Kidney (tissue), 13 donors: ENCODE measurements at regions not wholly inside any gene's neighbourhood (a gene's known extent, or its start where the extent isn't known, plus 50 kb on each side); places are given as distances from the start of the nearest gene placed in this dataset.

Source experiments
- DNase-seq, 5 donors: peaks; one replicate each; pipeline ENCODE4 v3.0.0-alpha.2; 2013 to 2020
- FAIRE-seq: peaks from 2 replicates; lab custom pipeline; 2012; peaks lifted over from hg19 to GRCh38; lab: Jason Lieb, UNC
- H3K27ac ChIP-seq, 2 donors: one replicate each; pipeline ENCODE4 v1.7.0; 2013; ENCODE audit warnings: low read depth in 2 of 2, low read length in 2 of 2, inconsistent platforms in 1 of 2
- H3K27me3 ChIP-seq: one replicate; pipeline ENCODE4 v1.7.1; 2013; ENCODE audit warnings: low read length, inconsistent platforms; ENCODE audit not compliant: control insufficient read depth, insufficient read depth
- H3K36me3 ChIP-seq, 3 donors: one replicate each; pipeline versions ENCODE4 v1.7.0 to v1.7.1; 2013; ENCODE audit warnings: low read length in 3 of 3, control low read depth in 1 of 3, inconsistent platforms in 1 of 3; ENCODE audit not compliant: insufficient read depth in 3 of 3, control insufficient read depth in 2 of 3
- H3K4me1 ChIP-seq, 3 donors: one replicate each; pipeline versions ENCODE4 v1.7.0 to v1.7.1; 2013; ENCODE audit warnings: low read length in 3 of 3, inconsistent platforms in 1 of 3, low read depth in 1 of 3; ENCODE audit not compliant: control insufficient read depth in 2 of 3, insufficient read depth in 2 of 3
- H3K4me3 ChIP-seq, 3 donors: one replicate each; pipeline versions ENCODE4 v1.7.0 to v1.8.1; 2013; ENCODE audit warnings: low read length in 3 of 3, control low read depth in 1 of 3, inconsistent platforms in 1 of 3
- H3K9ac ChIP-seq, 3 donors: one replicate each; pipeline versions ENCODE4 v1.7.0 to v1.7.1; 2013; ENCODE audit warnings: low read length in 3 of 3, control low read depth in 1 of 3, inconsistent platforms in 1 of 3
- H3K9me3 ChIP-seq, 3 donors: one replicate each; pipeline versions ENCODE4 v1.7.0 to v1.7.1; 2013; ENCODE audit warnings: low read length in 3 of 3, control low read depth in 1 of 3, inconsistent platforms in 1 of 3; ENCODE audit not compliant: control insufficient read depth in 2 of 3, insufficient read depth in 1 of 3
- intact Hi-C: fragments of 100-400 bp; cut with DNase I; formaldehyde crosslinking; loops from one replicate; pipeline ENCODE4 v1.11.1; 2022
- TF ChIP-seq, protein P1 (sequence below): IDR thresholded peaks from 3 replicates; pipeline ENCODE4 v1.5.1; 2012; ENCODE audit warnings: mild to moderate bottlenecking, moderate library complexity, borderline replicate concordance; ENCODE audit not compliant: insufficient read depth; ENCODE audit errors: extremely low read depth
- donor health status: control.
- donor health status: control.
- donor health status: control.
- donor health status: control.
- donor health status: control.
- donor health status: DM: yes; HTN: yes; CAD: no.
- donor health status: Normal renal cell carcinoma (clear cell type).

DNA sequence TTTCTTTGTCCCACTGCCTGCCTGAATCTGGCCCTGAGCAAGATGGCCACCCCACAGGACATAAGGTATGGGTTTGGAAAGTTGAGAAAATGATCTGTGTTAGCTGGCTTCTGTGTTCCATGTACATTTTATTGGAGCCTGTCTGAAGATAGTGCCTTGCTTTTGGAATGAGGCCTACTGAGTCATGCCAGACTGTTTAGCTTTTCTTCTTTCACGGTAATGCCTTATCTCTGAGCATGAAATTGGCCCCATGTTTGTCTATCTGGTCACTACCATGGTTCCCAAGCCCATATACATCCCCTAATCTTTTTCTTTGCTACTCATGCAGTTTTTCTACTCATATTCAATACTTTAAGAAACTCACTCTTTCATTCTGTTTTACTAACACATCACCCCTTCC, 85.1 kb upstream of the LMO4 start:
- H3K36me3 ChIP-seq, result no peaks in the 10 kb centered on the region
- TF ChIP-seq, protein P1, sequence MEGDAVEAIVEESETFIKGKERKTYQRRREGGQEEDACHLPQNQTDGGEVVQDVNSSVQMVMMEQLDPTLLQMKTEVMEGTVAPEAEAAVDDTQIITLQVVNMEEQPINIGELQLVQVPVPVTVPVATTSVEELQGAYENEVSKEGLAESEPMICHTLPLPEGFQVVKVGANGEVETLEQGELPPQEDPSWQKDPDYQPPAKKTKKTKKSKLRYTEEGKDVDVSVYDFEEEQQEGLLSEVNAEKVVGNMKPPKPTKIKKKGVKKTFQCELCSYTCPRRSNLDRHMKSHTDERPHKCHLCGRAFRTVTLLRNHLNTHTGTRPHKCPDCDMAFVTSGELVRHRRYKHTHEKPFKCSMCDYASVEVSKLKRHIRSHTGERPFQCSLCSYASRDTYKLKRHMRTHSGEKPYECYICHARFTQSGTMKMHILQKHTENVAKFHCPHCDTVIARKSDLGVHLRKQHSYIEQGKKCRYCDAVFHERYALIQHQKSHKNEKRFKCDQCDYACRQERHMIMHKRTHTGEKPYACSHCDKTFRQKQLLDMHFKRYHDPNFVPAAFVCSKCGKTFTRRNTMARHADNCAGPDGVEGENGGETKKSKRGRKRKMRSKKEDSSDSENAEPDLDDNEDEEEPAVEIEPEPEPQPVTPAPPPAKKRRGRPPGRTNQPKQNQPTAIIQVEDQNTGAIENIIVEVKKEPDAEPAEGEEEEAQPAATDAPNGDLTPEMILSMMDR, result no peak
- DNase-seq (no peak), FAIRE-seq (no peak)
- no peak overlapping the region for H3K4me3 ChIP-seq
- intact Hi-C loops, result no loop called here
- H3K9ac ChIP-seq, result no peak overlapping the region
- H3K9me3 ChIP-seq, result no peaks in the 10 kb centered on the region
- no peaks in the 10 kb centered on the region for H3K4me1 ChIP-seq
- no peak overlapping the region for H3K27ac ChIP-seq
- no peaks in the 10 kb centered on the region for H3K27me3 ChIP-seq

DNA sequence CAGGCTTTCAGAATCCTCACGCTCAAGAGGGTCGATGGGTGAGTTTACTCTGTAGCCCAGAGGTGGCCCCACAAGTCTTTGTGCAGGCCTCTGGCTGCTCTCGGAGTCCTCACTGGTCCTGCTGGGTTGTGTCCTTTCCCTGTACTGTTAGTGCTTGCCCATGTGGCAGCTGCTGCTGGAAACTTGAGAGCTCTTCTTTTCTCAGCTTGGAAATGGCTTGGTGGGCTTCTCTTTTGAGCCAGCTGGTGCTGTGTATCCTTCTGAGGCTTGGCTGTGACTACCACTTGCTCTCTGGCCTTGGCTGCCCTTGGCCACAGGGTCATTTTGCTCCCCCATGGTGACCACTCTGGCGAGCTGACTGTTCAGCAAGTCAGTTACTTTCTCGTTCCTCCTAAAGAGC, 82.2 kb upstream of the LMO4 start:
- Histone ChIP-seq H3K36me3 (no peaks in the 10 kb centered on the region), H3K4me1 (no peaks in the 10 kb centered on the region), H3K27me3 (no peaks in the 10 kb centered on the region), H3K9ac (no peak overlapping the region), H3K4me3 (no peak overlapping the region), H3K9me3 (no peaks in the 10 kb centered on the region), H3K27ac (no peak overlapping the region)
- TF ChIP-seq, protein P1, result no peak
- DNase-seq, result no peak
- intact Hi-C loops, result no loop called here
- FAIRE-seq, result no peak

DNA sequence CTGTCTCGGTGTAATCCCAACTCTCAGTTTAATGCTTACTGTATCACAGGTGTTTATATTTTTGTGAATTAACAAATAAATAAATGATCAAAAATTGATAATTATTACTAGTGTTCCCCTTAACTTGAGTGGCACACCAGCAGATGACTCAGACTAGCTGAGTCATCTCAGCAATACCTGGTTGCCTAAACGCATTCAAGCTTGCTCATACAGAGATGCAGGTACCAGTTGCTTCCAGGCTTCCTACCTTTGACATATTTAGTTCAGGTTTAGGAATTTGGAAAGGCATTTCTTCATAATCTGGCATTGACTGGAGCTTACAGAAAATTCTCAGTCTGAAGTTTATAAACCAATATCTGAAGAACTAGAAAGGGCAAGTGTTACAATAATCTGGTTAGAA, 78.9 kb upstream of the LMO4 start:
- Histone ChIP-seq H3K27me3 (no peaks in the 10 kb centered on the region), H3K4me3 (no peak overlapping the region), H3K9ac (no peak overlapping the region), H3K27ac (no peak overlapping the region), H3K36me3 (no peaks in the 10 kb centered on the region), H3K4me1 (no peaks in the 10 kb centered on the region), H3K9me3 (peaks cover 0 to 4% (median 0%) of the 10 kb centered on the region in 3 donors)
- TF ChIP-seq, protein P1, result no peak
- DNase-seq, result no peak
- intact Hi-C loops, result no loop called here
- FAIRE-seq, result no peak

DNA sequence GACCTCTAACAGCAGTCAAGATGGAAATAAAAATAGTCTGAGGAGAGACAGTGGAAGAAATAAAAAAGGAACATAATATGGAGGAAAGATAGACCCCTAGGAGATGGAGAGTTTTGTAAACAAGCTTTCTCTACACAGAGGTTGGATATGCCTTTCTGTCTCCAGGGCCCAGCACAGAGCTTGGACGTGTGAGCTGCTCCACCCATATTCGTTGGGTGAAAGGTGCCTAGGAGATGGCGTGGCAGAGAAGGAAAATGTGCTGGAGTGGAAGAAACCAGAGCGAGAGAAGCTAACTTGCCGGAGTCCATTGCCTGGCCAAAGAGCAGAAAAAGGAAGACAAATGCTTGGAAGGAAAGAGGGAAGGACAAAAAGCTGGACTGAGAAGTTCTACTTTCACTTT, 78.3 kb upstream of the LMO4 start:
- no peak overlapping the region for H3K9ac ChIP-seq
- H3K27ac ChIP-seq, result no peak overlapping the region
- TF ChIP-seq, protein P1, result no peak
- intact Hi-C loops, result no loop called here
- H3K4me3 ChIP-seq, result no peak overlapping the region
- no peaks in the 10 kb centered on the region for H3K4me1 ChIP-seq
- H3K36me3 ChIP-seq, result no peaks in the 10 kb centered on the region
- peaks cover 0 to 4% (median 0%) of the 10 kb centered on the region in 3 donors for H3K9me3 ChIP-seq
- H3K27me3 ChIP-seq, result no peaks in the 10 kb centered on the region
- FAIRE-seq, result no peak
- no peak for DNase-seq
